ENCODE measurements at regions not wholly inside any gene's neighbourhood (a gene's known extent, or its start where the extent isn't known, plus 50 kb on each side); places are given as distances from the start of the nearest gene placed in this dataset.

GRCh38 chr13:75016225-75016624, 465.7 kb downstream of the TBC1D4 start:
- TF ChIP-seq CREB1 (IDR thresholded peaks at IDR 0.05; ENCODE audit: low read depth): no peak
- no peak for TF ChIP-seq RAD21 (IDR thresholded peaks at IDR 0.05; ENCODE audit: low read depth)
- TF ChIP-seq EP300 (IDR thresholded peaks at IDR 0.05; ENCODE audit: borderline replicate concordance): no peak
- no peak for TF ChIP-seq NFIC (IDR thresholded peaks at IDR 0.05)

All from Ishikawa (cell line).